ENCODE measurements at regions not wholly inside any gene's neighbourhood (a gene's known extent, or its start where the extent isn't known, plus 50 kb on each side); places are given as distances from the start of the nearest gene placed in this dataset.

- Histone ChIP-seq H3K4me2 (ENCODE audit: insufficient read depth, low read length) (no peak overlapping the region), H3K9me3 (replicated peaks; ENCODE audit: control insufficient read depth, insufficient read depth, low read depth, low read length) (no peaks in the 10 kb centered on the region), H3K27ac (ENCODE audit: extremely low read depth, low read depth, low read length) (no peak overlapping the region), H4K20me1 (replicated peaks; ENCODE audit: control insufficient read depth, insufficient read depth, low read length) (no peaks in the 10 kb centered on the region), H3K36me3 (ENCODE audit: control insufficient read depth, insufficient read depth, low read length) (no peaks in the 10 kb centered on the region), H3K79me2 (ENCODE audit: control insufficient read depth, insufficient read depth, low read length) (no peaks in the 10 kb centered on the region), H3K9ac (ENCODE audit: insufficient read depth in 1 of 2, low read depth in 2 of 2, low read length in 2 of 2) (peak overlapping the region in 1 of 2 experiments; percentile 31; a peak in 1 of 4 replicates), H3K9me1 (ENCODE audit: control insufficient read depth, insufficient read depth, low read length) (no peaks in the 10 kb centered on the region), H3K4me1 (replicated peaks in 1 of 2; ENCODE audit: control insufficient read depth in 2 of 2, insufficient read depth in 2 of 2, low read length in 2 of 2) (peaks cover 38 to 53% of the 10 kb centered on the region in 2 experiments), H3K27me3 (ENCODE audit: control insufficient read depth in 2 of 2, insufficient read depth in 2 of 2, low read length in 2 of 2) (no peaks in the 10 kb centered on the region), H3K4me3 (no peak overlapping the region), H2AFZ (ENCODE audit: low read depth, low read length) (no peak overlapping the region)
- in situ Hi-C loops (cut with MboI) (no loop called here), intact Hi-C loops (cut with micrococcal nuclease) (no loop called here)
- ChIA-PET POLR2A (interaction anchor here (1.2 kb wide), 2 partner anchors 10 to 15 kb away, joined by 3 read pairs; no protein-coding TSS in a partner anchor), CTCF (ENCODE audit: low intra/inter-chr PET ratio) (no interaction called here)
- no TSS peak for BruUV-seq (replicated peaks)
- 58% methylated on average over 4 of the region's 4 CpGs for WGBS (ENCODE audit: insufficient coverage, low coverage, missing lambda C conversion rate)
- FAIRE-seq (no peak), ATAC-seq (no peak), DNase-seq (ENCODE audit: extremely low read depth in 1 of 4, low spot score in 3 of 4) (no peak)
- TF ChIP-seq COPS2 (conservative IDR thresholded peaks at IDR 0.05) (no peak), THAP7 (CRISPR knock-in tag; IDR thresholded peaks at IDR 0.05) (no peak), ZBTB40 (IDR thresholded peaks at IDR 0.05) (no peak), ZBTB40 (CRISPR knock-in tag; IDR thresholded peaks at IDR 0.05) (no peak), ESRRA (IDR thresholded peaks at IDR 0.05; ENCODE audit: borderline replicate concordance, low read depth) (peak; percentile 93), KLF6 (CRISPR knock-in tag; IDR thresholded peaks at IDR 0.05; ENCODE audit: borderline replicate concordance) (no peak), HDAC8 (tag; IDR thresholded peaks at IDR 0.05) (no peak), MAFF (IDR thresholded peaks at IDR 0.05; ENCODE audit: low read length) (no peak), BCOR (IDR thresholded peaks at IDR 0.05) (peak; percentile 98), RAD51 (IDR thresholded peaks at IDR 0.05; ENCODE audit: borderline replicate concordance, low read depth) (no peak), ZNF511 (CRISPR knock-in tag; IDR thresholded peaks at IDR 0.05) (no peak), NELFE (IDR thresholded peaks at IDR 0.05; ENCODE audit: insufficient read depth, insufficient read length) (no peak), ADNP (tag; IDR thresholded peaks at IDR 0.05) (peak; percentile 84), TCF7 (IDR thresholded peaks at IDR 0.05; ENCODE audit: borderline replicate concordance) (no peak)
Observed at GRCh38 chr6:44038543-44039065, 88.6 kb downstream of the MRPL14 start.

Data from K562 (cell line).